PFSK-1 (cell line): ENCODE measurements at regions not wholly inside any gene's neighbourhood (a gene's known extent, or its start where the extent isn't known, plus 50 kb on each side); places are given as distances from the start of the nearest gene placed in this dataset.

ENCODE experiments used
- FOXP2 ChIP-seq: optimal IDR thresholded peaks from 2 replicates; pipeline ENCODE3; 2011; ENCODE audit warnings: borderline replicate concordance, control low read depth, inconsistent platforms; ENCODE audit not compliant: insufficient read depth; ENCODE audit errors: extremely low read length, extremely low read depth
- POLR2AphosphoS5 ChIP-seq: IDR thresholded peaks from 2 replicates; pipeline ENCODE4 v1.6.1; 2012; ENCODE audit warnings: low read depth, mild to moderate bottlenecking, control low read depth, low read length, moderate library complexity
- REST ChIP-seq, 2 experiments: IDR thresholded peaks; 2 replicates each; pipeline versions ENCODE4 v1.6.1 to v1.8.0; 2011 to 2012; ENCODE audit warnings: low read depth in 2 of 2, low read length in 2 of 2, control low read depth in 1 of 2, inconsistent platforms in 1 of 2, mild to moderate bottlenecking in 1 of 2, moderate library complexity in 1 of 2; ENCODE audit not compliant: insufficient read depth in 1 of 2
- SIN3A ChIP-seq: IDR thresholded peaks from 2 replicates; pipeline ENCODE4 v1.6.1; 2012; ENCODE audit warnings: mild to moderate bottlenecking, low read length, moderate library complexity, borderline replicate concordance; ENCODE audit not compliant: insufficient read depth
- TAF1 ChIP-seq: IDR thresholded peaks from 2 replicates; pipeline ENCODE4 v1.6.1; 2012; ENCODE audit warnings: low read length, control low read depth, borderline replicate concordance; ENCODE audit not compliant: insufficient read depth

- TF ChIP-seq TAF1 (no peak), SIN3A (no peak), REST (IDR thresholded peaks at IDR 0.05; ENCODE audit: insufficient read depth in 1 of 2, low read depth in 2 of 2, low read length in 2 of 2) (no peak), FOXP2 (no peak), POLR2AphosphoS5 (no peak)
Measured at GRCh38 chr17:34075076-34075475, 180.0 kb upstream of the CCL2 start.

- TF ChIP-seq POLR2AphosphoS5: no peak
- TF ChIP-seq REST (IDR thresholded peaks at IDR 0.05; ENCODE audit: insufficient read depth in 1 of 2, low read depth in 2 of 2, low read length in 2 of 2): no peak
- no peak for TF ChIP-seq TAF1
- no peak for TF ChIP-seq SIN3A
- no peak for TF ChIP-seq FOXP2
Measured at GRCh38 chr17:34076743-34077631, 178.1 kb upstream of the CCL2 start.

GRCh38 chr17:34081269-34081668, 173.8 kb upstream of the CCL2 start:
- TF ChIP-seq SIN3A (no peak), POLR2AphosphoS5 (no peak), REST (IDR thresholded peaks at IDR 0.05; ENCODE audit: insufficient read depth in 1 of 2, low read depth in 2 of 2, low read length in 2 of 2) (no peak), TAF1 (no peak), FOXP2 (no peak)

- TF ChIP-seq SIN3A (no peak), TAF1 (no peak)
Measured at GRCh38 chr17:34082404-34082803, 172.7 kb upstream of the CCL2 start.

- peak; percentile 33 to 83; a peak in 2 of 4 replicates for TF ChIP-seq REST (IDR thresholded peaks at IDR 0.05; ENCODE audit: insufficient read depth in 1 of 2, low read depth in 2 of 2, low read length in 2 of 2)
Measured at GRCh38 chr17:34089042-34089441, 166.0 kb upstream of the CCL2 start.
